ENCODE measurements at regions not wholly inside any gene's neighbourhood (a gene's known extent, or its start where the extent isn't known, plus 50 kb on each side); places are given as distances from the start of the nearest gene placed in this dataset.

DNA sequence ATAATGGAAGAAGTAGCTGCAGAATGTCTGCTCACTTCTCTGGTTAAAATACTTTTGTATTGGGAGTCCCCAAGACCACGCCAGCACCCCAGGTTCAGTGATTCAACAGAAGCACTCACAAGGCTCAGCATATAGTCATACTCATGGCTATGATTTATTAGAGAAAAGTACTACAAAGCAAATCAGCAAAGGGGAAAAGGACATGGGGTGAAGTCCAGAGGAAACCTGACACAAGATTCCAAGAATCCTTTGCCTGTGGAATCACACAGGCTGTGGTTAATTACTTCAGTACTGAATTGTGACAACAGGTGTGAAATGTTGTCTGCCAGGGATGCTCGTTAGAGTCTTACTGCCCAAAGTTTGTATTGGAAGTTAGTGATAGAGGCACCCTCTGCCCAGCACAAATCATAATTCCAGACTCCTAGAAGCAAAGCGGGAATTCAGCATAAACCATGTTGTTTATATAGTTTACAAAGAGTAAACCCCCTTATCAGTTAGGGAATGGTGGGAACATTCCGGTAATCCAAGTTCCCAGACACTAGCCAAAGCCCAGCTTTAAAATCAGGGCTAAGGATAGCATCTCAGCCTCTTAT is 79.4 kb downstream of the HYCC1 start:
- intact Hi-C loops (cut with micrococcal nuclease): no loop called here
- TF ChIP-seq CTCF (IDR thresholded peaks at IDR 0.05): no peak
- ATAC-seq (no peak), DNase-seq (no peak)
- Mint-ChIP-seq H3K27ac (no peak overlapping the region), H3K4me3 (no peak overlapping the region), H3K9me3 (peaks cover 7% of the 10 kb centered on the region), H3K36me3 (ENCODE audit: low read depth) (no peaks in the 10 kb centered on the region), H3K27me3 (peaks cover 8% of the 10 kb centered on the region), H3K4me1 (ENCODE audit: low read depth) (no peaks in the 10 kb centered on the region)
- ChIA-PET POLR2A (interaction anchor here (0.5 kb wide), 1 partner anchor 16 kb away, joined by 3 read pairs; no protein-coding TSS in a partner anchor), CTCF (no interaction called here)

DNA sequence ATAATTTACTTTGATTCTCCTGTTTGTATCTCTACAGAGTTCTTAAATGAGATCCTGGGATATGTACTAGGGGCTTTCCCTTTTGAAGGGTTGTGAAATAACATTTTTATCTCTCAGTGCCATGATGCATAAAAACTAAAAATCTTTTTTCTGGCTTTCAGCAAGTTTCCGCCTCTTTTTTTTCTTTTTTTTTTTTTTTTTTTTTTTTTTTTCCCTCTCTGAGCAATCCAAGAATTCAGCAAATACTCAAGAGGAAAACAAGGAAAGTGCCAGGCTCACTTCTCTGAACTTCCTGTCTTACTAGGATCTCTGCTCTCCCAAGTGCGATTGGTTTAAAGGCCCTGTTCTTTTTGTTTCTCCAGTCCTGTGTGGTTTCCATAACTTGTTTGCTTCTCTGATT is 79.9 kb downstream of the HYCC1 start:
- ChIA-PET POLR2A (no interaction called here), CTCF (interaction anchor here (0.8 kb wide), 1 partner anchor 121 kb away, joined by 4 read pairs; no protein-coding TSS in a partner anchor)
- ATAC-seq (no peak), DNase-seq (no peak)
- no peak for TF ChIP-seq CTCF (IDR thresholded peaks at IDR 0.05)
- Mint-ChIP-seq H3K27ac (no peak overlapping the region), H3K4me3 (no peak overlapping the region), H3K4me1 (ENCODE audit: low read depth) (no peaks in the 10 kb centered on the region), H3K9me3 (peaks cover 7% of the 10 kb centered on the region), H3K27me3 (peaks cover 8% of the 10 kb centered on the region), H3K36me3 (ENCODE audit: low read depth) (no peaks in the 10 kb centered on the region)
- intact Hi-C loops (cut with micrococcal nuclease): no loop called here

DNA sequence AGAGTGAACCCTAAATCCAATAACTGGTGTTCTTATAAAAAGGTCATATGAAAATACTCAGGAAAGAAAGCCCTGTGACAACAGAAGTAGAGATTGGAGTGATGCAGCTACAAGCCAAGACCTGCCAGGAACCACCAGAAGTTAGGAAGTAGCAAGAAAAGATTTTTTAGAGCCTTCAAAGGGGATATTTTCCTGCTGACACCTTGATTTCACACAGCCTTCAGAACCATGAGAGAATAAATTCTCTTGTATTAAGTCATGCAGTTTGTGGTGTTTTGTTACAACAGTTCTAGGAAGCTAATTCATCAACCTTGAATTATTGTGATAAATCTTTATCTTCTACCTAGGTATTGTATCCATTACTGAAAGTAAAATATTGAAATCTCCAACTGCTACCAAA is 81.0 kb downstream of the HYCC1 start:
- CTCF ChIA-PET: no interaction called here
- ATAC-seq (no peak), DNase-seq (no peak)
- Mint-ChIP-seq H3K9me3 (peaks cover 7% of the 10 kb centered on the region), H3K36me3 (ENCODE audit: low read depth) (no peaks in the 10 kb centered on the region), H3K27ac (no peak overlapping the region), H3K27me3 (peaks cover 8% of the 10 kb centered on the region), H3K4me1 (ENCODE audit: low read depth) (no peaks in the 10 kb centered on the region), H3K4me3 (no peak overlapping the region)
- TF ChIP-seq CTCF (IDR thresholded peaks at IDR 0.05): no peak
- POLR2A ChIA-PET: no interaction called here
- intact Hi-C loops (cut with micrococcal nuclease): no loop called here

DNA sequence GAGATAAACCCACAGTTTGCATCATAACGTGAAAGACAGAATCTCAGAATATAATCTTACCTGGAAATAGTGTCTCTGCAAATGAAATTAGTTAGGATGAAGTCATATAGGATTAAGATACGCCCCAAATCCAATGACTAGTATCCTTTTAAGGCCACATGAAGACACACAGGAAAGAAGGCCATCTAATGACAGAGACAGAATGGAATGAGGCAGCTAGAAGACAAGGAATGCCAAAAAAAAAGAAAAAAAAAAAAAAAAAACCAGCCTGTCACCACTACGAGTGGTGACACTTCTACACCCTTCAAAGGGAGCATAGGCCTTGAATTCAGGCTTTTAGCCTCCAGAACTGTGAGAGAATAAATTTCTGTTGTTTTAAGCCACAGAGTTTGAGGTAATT is 82.9 kb downstream of the HYCC1 start:
- H3K27ac Mint-ChIP-seq: no peak overlapping the region
- no peak for DNase-seq
- intact Hi-C loops (cut with micrococcal nuclease): no loop called here
- H3K36me3 Mint-ChIP-seq (ENCODE audit: low read depth): no peaks in the 10 kb centered on the region
- POLR2A ChIA-PET: interaction anchor here (0.6 kb wide), 1 partner anchor 230 kb away, joined by 3 read pairs; no protein-coding TSS in a partner anchor
- H3K27me3 Mint-ChIP-seq: peaks cover 8% of the 10 kb centered on the region
- CTCF ChIA-PET: no interaction called here
- H3K4me3 Mint-ChIP-seq: no peak overlapping the region
- peaks cover 7% of the 10 kb centered on the region for H3K9me3 Mint-ChIP-seq
- no peak for ATAC-seq
- no peak for TF ChIP-seq CTCF (IDR thresholded peaks at IDR 0.05)
- no peaks in the 10 kb centered on the region for H3K4me1 Mint-ChIP-seq (ENCODE audit: low read depth)

DNA sequence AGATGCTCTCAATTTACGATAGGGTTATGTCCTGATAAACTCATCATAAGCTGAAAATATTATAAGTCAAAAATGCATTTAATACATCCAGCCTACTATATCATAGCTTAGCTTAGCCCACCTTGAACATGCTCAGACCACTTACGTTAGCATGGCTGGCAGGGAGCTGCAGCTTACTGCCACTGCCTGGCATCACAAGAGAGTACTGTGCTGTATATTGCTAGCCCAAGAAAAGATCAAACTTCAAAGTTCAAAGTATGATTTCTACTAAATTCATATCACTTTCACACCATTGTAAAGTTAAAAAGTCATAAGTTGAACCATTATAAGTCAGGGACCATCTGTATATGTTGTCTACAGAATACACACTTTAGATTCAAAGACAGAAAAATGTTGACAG is 91.6 kb downstream of the HYCC1 start:
- H3K4me1 Mint-ChIP-seq (ENCODE audit: low read depth): no peaks in the 10 kb centered on the region
- CTCF ChIA-PET: no interaction called here
- no peak for TF ChIP-seq CTCF (IDR thresholded peaks at IDR 0.05)
- peaks cover 4% of the 10 kb centered on the region for H3K9me3 Mint-ChIP-seq
- no peaks in the 10 kb centered on the region for H3K27me3 Mint-ChIP-seq
- ATAC-seq: no peak
- H3K36me3 Mint-ChIP-seq (ENCODE audit: low read depth): peaks cover 3% of the 10 kb centered on the region
- POLR2A ChIA-PET: no interaction called here
- DNase-seq: no peak
- intact Hi-C loops (cut with micrococcal nuclease): no loop called here
- no peak overlapping the region for H3K27ac Mint-ChIP-seq
- no peak overlapping the region for H3K4me3 Mint-ChIP-seq
